GM13976 (cell line): ENCODE measurements at regions not wholly inside any gene's neighbourhood (a gene's known extent, or its start where the extent isn't known, plus 50 kb on each side); places are given as distances from the start of the nearest gene placed in this dataset.

Experiments
- DNase-seq: peaks from one replicate; pipeline ENCODE4 v3.0.0; 2012; ENCODE audit warnings: low spot score
- in situ Hi-C: fragments of 300-500 bp; cut with MboI; formaldehyde crosslinking; loops from one replicate; pipeline ENCODE4 v1.12.0; 2022; ENCODE audit warnings: low sequenced_read_pairs, mixed read lengths, inconsistent platforms; ENCODE audit not compliant: unreplicated experiment
- TF ChIP-seq, protein P1 (sequence below): IDR thresholded peaks from 2 replicates; pipeline ENCODE4 v1.5.1; 2012; ENCODE audit warnings: borderline replicate concordance, mild to moderate bottlenecking; ENCODE audit not compliant: insufficient read depth; ENCODE audit errors: extremely low read depth, missing control alignments, control extremely low read depth

DNA sequence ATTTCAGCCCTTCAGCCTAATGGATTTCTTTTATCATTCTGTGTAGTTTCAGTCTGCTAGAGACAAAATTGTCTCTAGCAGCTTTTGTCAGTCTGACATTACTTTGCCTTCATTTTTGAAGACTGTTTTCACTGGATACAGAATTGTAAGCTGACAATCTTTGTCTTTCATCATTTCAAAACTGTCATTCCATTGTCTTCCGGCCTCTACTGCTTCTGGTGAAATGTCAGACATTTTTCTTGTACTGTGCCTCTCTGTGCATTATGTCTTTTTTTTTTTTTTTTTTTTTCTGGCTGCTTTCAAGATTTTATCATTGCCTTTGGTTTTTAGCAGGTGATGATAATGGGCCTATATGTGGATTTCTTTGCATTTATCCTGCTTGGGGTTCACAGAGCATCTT, 51.3 kb upstream of the ZNF169 start:
- TF ChIP-seq, protein P1, sequence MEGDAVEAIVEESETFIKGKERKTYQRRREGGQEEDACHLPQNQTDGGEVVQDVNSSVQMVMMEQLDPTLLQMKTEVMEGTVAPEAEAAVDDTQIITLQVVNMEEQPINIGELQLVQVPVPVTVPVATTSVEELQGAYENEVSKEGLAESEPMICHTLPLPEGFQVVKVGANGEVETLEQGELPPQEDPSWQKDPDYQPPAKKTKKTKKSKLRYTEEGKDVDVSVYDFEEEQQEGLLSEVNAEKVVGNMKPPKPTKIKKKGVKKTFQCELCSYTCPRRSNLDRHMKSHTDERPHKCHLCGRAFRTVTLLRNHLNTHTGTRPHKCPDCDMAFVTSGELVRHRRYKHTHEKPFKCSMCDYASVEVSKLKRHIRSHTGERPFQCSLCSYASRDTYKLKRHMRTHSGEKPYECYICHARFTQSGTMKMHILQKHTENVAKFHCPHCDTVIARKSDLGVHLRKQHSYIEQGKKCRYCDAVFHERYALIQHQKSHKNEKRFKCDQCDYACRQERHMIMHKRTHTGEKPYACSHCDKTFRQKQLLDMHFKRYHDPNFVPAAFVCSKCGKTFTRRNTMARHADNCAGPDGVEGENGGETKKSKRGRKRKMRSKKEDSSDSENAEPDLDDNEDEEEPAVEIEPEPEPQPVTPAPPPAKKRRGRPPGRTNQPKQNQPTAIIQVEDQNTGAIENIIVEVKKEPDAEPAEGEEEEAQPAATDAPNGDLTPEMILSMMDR = no peak
- no peak for DNase-seq
- in situ Hi-C loops = no loop called here
